Activated T-cell treated with anti-CD3 and anti-CD28 coated beads, Interleukin-2, amount 50 U/mL, for 4 hours (primary cell): ENCODE measurements at regions not wholly inside any gene's neighbourhood (a gene's known extent, or its start where the extent isn't known, plus 50 kb on each side); places are given as distances from the start of the nearest gene placed in this dataset.

Source experiments
- ATAC-seq, 2 donors: fragments of 200-7000 bp; cut with Tn5 transposase; one replicate each; pipeline ENCODE4 v1.10.0; 2021
- DNase-seq: peaks from one replicate; pipeline ENCODE4 v3.0.0-alpha.2; 2020
- H3K27me3 Mint-ChIP-seq: one replicate; pipeline ENCODE4 v1.8.0; 2021; ENCODE audit warnings: low read depth, mixed read lengths
- H3K36me3 Mint-ChIP-seq: one replicate; pipeline ENCODE4 v1.8.0; 2022; ENCODE audit warnings: mixed read lengths; ENCODE audit not compliant: insufficient read depth
- H3K4me1 Mint-ChIP-seq: one replicate; pipeline ENCODE4 v1.8.0; 2021; ENCODE audit warnings: low read depth, mixed read lengths
- H3K4me3 Mint-ChIP-seq: one replicate; pipeline ENCODE4 v1.8.0; 2021; ENCODE audit warnings: mild to moderate bottlenecking, moderate library complexity, mixed read lengths
- H3K9me3 Mint-ChIP-seq: one replicate; pipeline ENCODE4 v1.8.0; 2021; ENCODE audit warnings: mixed read lengths

GRCh38 chr4:58560736-58561135 is 1450.6 kb upstream of the IGFBP7 start:
- H3K9me3 Mint-ChIP-seq: peaks cover 15% of the 10 kb centered on the region
- no peak for ATAC-seq
- H3K4me3 Mint-ChIP-seq: no peak overlapping the region
- DNase-seq: no peak
- no peaks in the 10 kb centered on the region for H3K4me1 Mint-ChIP-seq
- H3K27me3 Mint-ChIP-seq: no peaks in the 10 kb centered on the region
- no peaks in the 10 kb centered on the region for H3K36me3 Mint-ChIP-seq

- ATAC-seq: no peak
- H3K27me3 Mint-ChIP-seq: no peaks in the 10 kb centered on the region
Measured at GRCh38 chr4:58553679-58554078, 1443.5 kb upstream of the IGFBP7 start.

GRCh38 chr4:58553031-58553430 is 1442.8 kb upstream of the IGFBP7 start:
- Mint-ChIP-seq H3K36me3 (no peaks in the 10 kb centered on the region), H3K4me3 (no peak overlapping the region)
- ATAC-seq: no peak

More at GRCh38 chr4:58553679-58554078, 1443.5 kb upstream of the IGFBP7 start:
- Mint-ChIP-seq H3K4me3 (no peak overlapping the region), H3K9me3 (peaks cover 6% of the 10 kb centered on the region), H3K36me3 (no peaks in the 10 kb centered on the region), H3K4me1 (no peaks in the 10 kb centered on the region)
- DNase-seq: no peak

GRCh38 chr4:58551676-58552075 is 1441.5 kb upstream of the IGFBP7 start:
- H3K4me3 Mint-ChIP-seq: no peak overlapping the region
- no peaks in the 10 kb centered on the region for H3K4me1 Mint-ChIP-seq
- H3K9me3 Mint-ChIP-seq: peaks cover 6% of the 10 kb centered on the region
- no peaks in the 10 kb centered on the region for H3K27me3 Mint-ChIP-seq
- ATAC-seq (no peak), DNase-seq (no peak)
- H3K36me3 Mint-ChIP-seq: no peaks in the 10 kb centered on the region

More at GRCh38 chr4:58553031-58553430, 1442.8 kb upstream of the IGFBP7 start:
- peaks cover 6% of the 10 kb centered on the region for H3K9me3 Mint-ChIP-seq
- no peaks in the 10 kb centered on the region for H3K4me1 Mint-ChIP-seq
- H3K27me3 Mint-ChIP-seq: no peaks in the 10 kb centered on the region
- no peak for DNase-seq

GRCh38 chr4:58543465-58543864 is 1433.3 kb upstream of the IGFBP7 start:
- H3K4me3 Mint-ChIP-seq: no peak overlapping the region
- no peaks in the 10 kb centered on the region for H3K36me3 Mint-ChIP-seq
- H3K9me3 Mint-ChIP-seq: peaks cover 10% of the 10 kb centered on the region
- DNase-seq (no peak), ATAC-seq (no peak)
- H3K4me1 Mint-ChIP-seq: no peaks in the 10 kb centered on the region
- H3K27me3 Mint-ChIP-seq: no peaks in the 10 kb centered on the region

GRCh38 chr4:58541926-58542325 is 1431.7 kb upstream of the IGFBP7 start:
- Mint-ChIP-seq H3K4me3 (no peak overlapping the region), H3K4me1 (no peaks in the 10 kb centered on the region), H3K27me3 (no peaks in the 10 kb centered on the region), H3K9me3 (peaks cover 15% of the 10 kb centered on the region), H3K36me3 (no peaks in the 10 kb centered on the region)
- ATAC-seq (no peak), DNase-seq (no peak)

- H3K27me3 Mint-ChIP-seq: no peaks in the 10 kb centered on the region
- H3K36me3 Mint-ChIP-seq: no peaks in the 10 kb centered on the region
- H3K4me3 Mint-ChIP-seq: no peak overlapping the region
- DNase-seq (no peak), ATAC-seq (no peak)
- H3K9me3 Mint-ChIP-seq: peaks cover 16% of the 10 kb centered on the region
- no peaks in the 10 kb centered on the region for H3K4me1 Mint-ChIP-seq
Measured at GRCh38 chr4:58522765-58523382, 1412.7 kb upstream of the IGFBP7 start.

- no peak overlapping the region for H3K4me3 Mint-ChIP-seq
Measured at GRCh38 chr4:58515226-58515625, 1405.0 kb upstream of the IGFBP7 start.

GRCh38 chr4:58514299-58514698 is 1404.1 kb upstream of the IGFBP7 start:
- Mint-ChIP-seq H3K27me3 (no peaks in the 10 kb centered on the region), H3K9me3 (peaks cover under 1% of the 10 kb centered on the region), H3K4me3 (no peak overlapping the region), H3K36me3 (no peaks in the 10 kb centered on the region), H3K4me1 (no peaks in the 10 kb centered on the region)
- DNase-seq (no peak), ATAC-seq (no peak)

More at GRCh38 chr4:58515226-58515625, 1405.0 kb upstream of the IGFBP7 start:
- Mint-ChIP-seq H3K27me3 (no peaks in the 10 kb centered on the region), H3K4me1 (no peaks in the 10 kb centered on the region), H3K36me3 (no peaks in the 10 kb centered on the region), H3K9me3 (peaks cover 7% of the 10 kb centered on the region)
- ATAC-seq (no peak), DNase-seq (no peak)

GRCh38 chr4:58510652-58511051 is 1400.5 kb upstream of the IGFBP7 start:
- Mint-ChIP-seq H3K27me3 (no peaks in the 10 kb centered on the region), H3K36me3 (no peaks in the 10 kb centered on the region), H3K4me3 (no peak overlapping the region), H3K4me1 (no peaks in the 10 kb centered on the region), H3K9me3 (no peaks in the 10 kb centered on the region)
- DNase-seq: no peak
- no peak for ATAC-seq

- H3K36me3 Mint-ChIP-seq: no peaks in the 10 kb centered on the region
- no peak overlapping the region for H3K4me3 Mint-ChIP-seq
- no peak for DNase-seq
- ATAC-seq: no peak
- no peaks in the 10 kb centered on the region for H3K9me3 Mint-ChIP-seq
- no peaks in the 10 kb centered on the region for H3K27me3 Mint-ChIP-seq
- H3K4me1 Mint-ChIP-seq: no peaks in the 10 kb centered on the region
Measured at GRCh38 chr4:58507079-58507478, 1396.9 kb upstream of the IGFBP7 start.

- no peaks in the 10 kb centered on the region for H3K27me3 Mint-ChIP-seq
- H3K36me3 Mint-ChIP-seq: no peaks in the 10 kb centered on the region
- no peaks in the 10 kb centered on the region for H3K9me3 Mint-ChIP-seq
Measured at GRCh38 chr4:58502839-58503238, 1392.7 kb upstream of the IGFBP7 start.

GRCh38 chr4:58499182-58499581 is 1389.0 kb upstream of the IGFBP7 start:
- Mint-ChIP-seq H3K4me1 (no peaks in the 10 kb centered on the region), H3K36me3 (no peaks in the 10 kb centered on the region), H3K4me3 (no peak overlapping the region), H3K27me3 (no peaks in the 10 kb centered on the region), H3K9me3 (peaks cover 9% of the 10 kb centered on the region)
- DNase-seq (no peak), ATAC-seq (no peak)

More at GRCh38 chr4:58502839-58503238, 1392.7 kb upstream of the IGFBP7 start:
- no peak for DNase-seq
- Mint-ChIP-seq H3K4me1 (no peaks in the 10 kb centered on the region), H3K4me3 (no peak overlapping the region)
- no peak for ATAC-seq

- Mint-ChIP-seq H3K36me3 (no peaks in the 10 kb centered on the region), H3K4me3 (no peak overlapping the region), H3K27me3 (no peaks in the 10 kb centered on the region), H3K4me1 (no peaks in the 10 kb centered on the region), H3K9me3 (peaks cover 18% of the 10 kb centered on the region)
- no peak for ATAC-seq
- no peak for DNase-seq
Measured at GRCh38 chr4:58491620-58492019, 1381.4 kb upstream of the IGFBP7 start.

- no peaks in the 10 kb centered on the region for H3K36me3 Mint-ChIP-seq
- no peaks in the 10 kb centered on the region for H3K4me1 Mint-ChIP-seq
- ATAC-seq (no peak), DNase-seq (no peak)
- H3K9me3 Mint-ChIP-seq: peaks cover 10% of the 10 kb centered on the region
- no peak overlapping the region for H3K4me3 Mint-ChIP-seq
- no peaks in the 10 kb centered on the region for H3K27me3 Mint-ChIP-seq
Measured at GRCh38 chr4:58477950-58478349, 1367.8 kb upstream of the IGFBP7 start.
